ENCODE measurements at regions not wholly inside any gene's neighbourhood (a gene's known extent, or its start where the extent isn't known, plus 50 kb on each side); places are given as distances from the start of the nearest gene placed in this dataset.

DNA sequence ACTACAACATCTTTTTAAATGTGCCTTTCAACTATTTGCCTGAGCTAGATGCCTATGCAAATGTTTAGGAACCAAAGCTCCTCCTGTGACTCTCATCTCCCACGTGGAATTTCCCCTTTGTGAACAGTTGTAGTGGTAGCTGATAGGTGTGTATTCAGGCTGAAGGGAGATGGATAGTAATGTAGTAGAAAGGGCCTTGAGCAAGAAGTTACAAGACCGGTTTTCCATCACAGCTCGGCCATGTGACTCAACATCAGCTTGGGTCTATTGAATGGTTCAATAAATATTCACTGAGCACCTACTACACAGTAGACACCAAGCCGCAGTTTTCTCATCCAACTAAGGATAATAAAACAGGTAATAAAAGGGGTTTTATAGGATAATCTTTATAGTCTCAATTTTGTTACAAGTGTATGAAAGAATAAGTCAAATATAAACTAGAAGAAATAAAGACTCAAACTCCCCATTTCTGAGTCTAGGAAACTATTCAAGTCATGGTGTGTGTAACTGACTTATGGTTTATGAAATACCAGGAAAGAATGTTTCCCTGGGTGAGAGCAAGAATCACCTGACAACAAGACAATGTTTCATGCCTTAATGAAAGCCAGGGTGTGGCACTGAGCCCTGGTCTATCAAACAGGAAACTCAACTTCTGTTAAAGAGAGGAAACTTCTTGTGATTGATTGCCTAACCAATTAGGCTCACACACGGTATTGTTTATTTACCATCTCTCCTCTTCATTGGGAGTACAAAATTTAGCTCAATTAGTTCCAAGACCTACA lies 187.1 kb upstream of the SPEF2 start:
- no peak for DNase-seq (ENCODE audit: low read depth)

DNA sequence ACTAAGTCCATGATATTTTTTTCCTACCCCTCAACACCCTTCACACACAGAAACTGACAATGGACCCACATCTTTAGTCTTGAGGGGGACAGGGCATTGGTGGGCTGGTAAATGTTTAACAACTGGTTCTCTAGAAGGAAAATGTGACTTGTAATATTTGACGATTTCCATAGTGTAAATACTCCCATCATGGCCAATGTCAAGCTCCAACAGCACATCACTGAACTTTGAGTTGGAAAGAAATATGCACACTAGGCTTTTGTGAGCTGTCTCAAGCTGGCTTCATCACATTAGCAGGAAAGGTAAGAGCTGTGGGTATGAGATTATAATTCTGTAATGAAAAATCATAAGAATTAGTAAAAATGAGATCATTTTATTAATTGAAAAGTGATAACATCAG lies 189.9 kb upstream of the PRLR start:
- DNase-seq (ENCODE audit: low read depth): no peak

DNA sequence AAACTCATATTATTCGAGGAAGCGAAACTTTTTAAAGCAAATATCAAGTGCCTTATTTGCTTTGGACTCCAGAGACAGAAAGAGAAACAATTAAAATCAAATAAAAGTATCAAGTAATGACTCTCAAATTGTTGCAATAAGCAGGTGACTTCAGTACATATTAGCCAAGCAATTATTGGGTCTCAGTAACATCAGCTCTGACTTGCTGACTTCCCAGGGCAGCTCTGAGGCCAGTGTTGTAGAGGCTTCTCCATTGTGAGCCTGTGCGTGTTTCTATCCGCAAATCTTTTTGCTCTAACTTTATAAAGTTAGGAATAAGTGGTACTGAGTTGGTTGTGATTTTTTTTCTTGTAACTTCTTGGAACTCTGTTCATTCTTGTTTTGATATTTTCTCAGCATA lies 186.8 kb upstream of the PRLR start:
- no peak for DNase-seq (ENCODE audit: low read depth)

DNA sequence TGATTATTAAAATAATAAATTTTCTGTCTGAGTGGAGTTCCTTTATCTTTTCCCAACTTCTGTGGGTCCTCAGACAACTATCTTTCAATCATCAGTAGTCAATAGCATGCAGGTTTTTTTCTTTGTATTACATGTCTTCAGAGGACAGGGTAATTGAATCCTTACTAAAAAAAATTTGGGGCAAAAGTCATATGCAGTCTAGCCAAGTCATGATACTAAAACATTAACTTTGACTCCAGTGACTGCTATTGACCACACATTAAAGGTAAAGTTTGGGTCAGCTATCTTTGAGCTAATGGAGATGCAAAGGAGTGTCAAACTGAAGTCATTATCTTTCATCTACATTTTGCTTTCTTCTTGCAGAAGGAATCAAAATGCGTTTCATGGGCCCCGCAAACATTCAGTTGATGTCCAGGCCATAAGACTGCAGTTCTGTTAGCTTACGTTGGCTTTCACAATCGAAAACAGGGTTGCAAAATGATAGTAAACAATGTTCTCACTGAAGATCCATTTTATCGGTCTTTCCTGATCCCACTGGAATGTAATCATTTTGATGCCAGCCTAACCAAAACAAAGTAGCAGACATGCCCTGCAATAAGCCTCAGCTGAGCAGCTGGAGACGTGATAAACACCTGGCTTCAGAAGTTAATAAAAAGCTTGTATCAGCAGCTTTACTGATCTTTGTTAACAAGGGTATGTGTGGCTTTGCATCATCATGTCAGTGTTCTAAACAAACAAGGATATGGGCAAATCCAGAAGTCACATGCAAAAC lies 186.1 kb upstream of the PRLR start:
- DNase-seq (ENCODE audit: low read depth): no peak

- no peak for DNase-seq (ENCODE audit: low read depth)
Measured at GRCh38 chr5:35415309-35415708, 185.0 kb upstream of the PRLR start.

- no peak for DNase-seq (ENCODE audit: low read depth)
Measured at GRCh38 chr5:35409361-35409760, 179.1 kb upstream of the PRLR start.

DNA sequence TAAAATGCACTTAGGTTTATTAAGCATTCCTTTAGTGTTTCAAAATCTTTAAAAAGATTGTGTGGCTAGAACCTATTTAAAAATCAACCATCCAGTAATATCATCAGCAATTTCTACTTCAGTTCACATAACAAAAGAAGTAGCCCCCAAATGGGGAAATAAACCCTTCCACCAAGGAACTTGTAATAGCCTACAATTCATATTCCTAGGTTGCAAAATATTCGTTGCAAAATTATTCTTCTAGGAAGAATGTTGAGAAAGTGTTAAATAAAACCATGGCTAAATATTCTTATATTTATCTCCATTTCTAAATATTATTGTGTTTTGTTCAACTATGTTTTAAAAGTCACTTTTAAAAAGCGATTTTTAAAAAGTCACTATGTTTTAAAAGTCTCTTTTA lies 177.9 kb upstream of the PRLR start:
- DNase-seq (ENCODE audit: low read depth): no peak

DNA sequence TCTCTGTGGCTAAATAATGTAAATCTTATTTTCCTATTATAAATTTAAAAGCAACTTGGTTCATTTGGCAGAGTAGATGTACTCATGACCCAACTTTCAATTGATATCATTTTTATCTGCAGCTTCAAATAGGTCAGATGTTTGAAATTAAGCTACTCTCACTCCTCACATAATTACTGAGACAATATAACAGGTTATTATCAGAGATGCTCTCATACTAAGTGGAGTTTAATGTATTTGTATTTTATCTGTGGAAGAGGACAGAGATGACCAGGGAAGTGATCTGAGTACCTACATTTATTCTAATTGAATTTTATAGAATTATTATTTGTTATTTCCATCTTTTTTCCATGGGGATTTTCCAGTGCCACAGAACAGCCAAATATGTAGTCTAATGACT lies 177.4 kb upstream of the PRLR start:
- no peak for DNase-seq (ENCODE audit: low read depth)

DNA sequence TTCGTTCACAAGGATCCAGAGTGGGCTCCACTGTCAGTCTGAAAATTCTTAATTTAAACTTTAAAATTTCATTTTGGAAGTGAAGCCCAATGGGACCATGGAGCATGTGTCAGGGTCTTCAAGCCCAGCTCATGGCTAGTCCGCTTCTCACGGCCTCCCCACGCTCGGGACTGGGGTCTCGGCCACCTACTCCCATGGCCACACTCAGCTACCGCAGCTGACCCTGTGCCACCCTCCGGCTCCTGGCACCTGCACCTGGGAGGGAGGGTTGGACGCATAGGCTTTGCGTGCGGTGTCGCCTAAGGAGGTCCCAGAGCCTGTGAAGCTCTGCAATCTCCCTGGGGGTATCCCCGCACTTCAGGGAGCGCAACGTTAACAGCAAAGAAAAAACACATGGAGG lies 175.7 kb upstream of the PRLR start:
- no peak for DNase-seq (ENCODE audit: low read depth)

GRCh38 chr5:35404701-35405100 lies 174.4 kb upstream of the PRLR start:
- DNase-seq (ENCODE audit: low read depth): no peak

- no peak for DNase-seq (ENCODE audit: low read depth)
Measured at GRCh38 chr5:35393901-35394300, 163.6 kb upstream of the PRLR start.

- DNase-seq (ENCODE audit: low read depth): no peak
Measured at GRCh38 chr5:35384658-35385057, 154.4 kb upstream of the PRLR start.

DNA sequence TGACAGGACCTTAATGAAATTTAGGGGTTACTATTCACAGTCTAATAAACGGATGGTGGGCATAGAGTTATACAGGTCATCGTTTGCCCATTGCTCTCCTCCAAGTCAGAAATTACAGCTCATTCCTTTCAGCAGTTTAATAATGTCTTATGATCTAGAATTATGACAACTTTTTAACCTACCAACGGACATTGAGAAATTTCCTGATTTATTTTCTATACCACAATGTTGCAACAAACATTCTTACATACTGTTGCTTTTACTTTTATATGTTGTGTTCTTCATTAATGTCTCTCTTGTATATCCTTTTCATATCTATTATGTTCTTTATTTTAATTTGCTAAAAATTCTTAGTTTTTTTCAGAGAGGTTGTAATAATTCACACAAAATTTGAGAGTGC lies 152.8 kb upstream of the PRLR start:
- no peak for DNase-seq (ENCODE audit: low read depth)

DNA sequence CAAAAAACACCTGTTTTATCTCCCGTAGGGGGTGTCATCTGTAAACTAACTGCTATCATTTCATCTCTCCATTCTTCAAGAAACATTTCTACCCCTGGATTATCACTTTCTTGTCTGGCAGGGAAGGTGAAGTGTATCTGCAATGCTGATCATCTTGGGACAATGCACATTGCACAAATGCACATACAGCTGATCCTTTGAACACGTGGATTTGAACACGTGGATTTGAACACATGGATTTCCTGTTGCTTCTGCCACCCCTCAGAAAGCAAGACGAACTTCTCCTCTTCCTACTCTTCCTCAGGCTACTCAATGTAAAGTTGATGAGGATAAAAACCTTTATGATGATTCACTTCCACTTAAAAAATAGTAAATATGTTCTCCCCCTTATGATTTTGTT lies 147.4 kb upstream of the PRLR start:
- no peak for DNase-seq (ENCODE audit: low read depth)

DNA sequence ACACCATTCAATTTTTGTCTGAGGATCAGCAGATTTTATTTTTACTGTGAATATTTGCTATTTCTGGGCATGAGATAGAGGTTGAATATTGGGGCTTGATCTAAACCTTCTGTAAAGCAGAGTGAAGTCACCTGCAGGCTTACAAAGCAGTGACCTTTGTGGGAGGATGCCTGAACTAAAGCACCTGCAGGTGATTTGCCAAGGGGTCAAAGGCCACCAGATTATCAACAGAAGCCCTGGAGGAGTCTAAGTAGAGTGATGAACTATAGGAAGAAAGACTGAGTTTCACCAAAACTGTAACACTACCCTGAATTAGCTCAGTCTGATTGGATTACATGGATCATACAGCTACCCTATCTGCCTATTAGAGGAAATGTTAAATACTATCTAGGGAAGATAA lies 144.3 kb upstream of the PRLR start:
- DNase-seq (ENCODE audit: low read depth): no peak

- DNase-seq (ENCODE audit: low read depth): no peak
Measured at GRCh38 chr5:35373249-35373648, 143.0 kb upstream of the PRLR start.

DNA sequence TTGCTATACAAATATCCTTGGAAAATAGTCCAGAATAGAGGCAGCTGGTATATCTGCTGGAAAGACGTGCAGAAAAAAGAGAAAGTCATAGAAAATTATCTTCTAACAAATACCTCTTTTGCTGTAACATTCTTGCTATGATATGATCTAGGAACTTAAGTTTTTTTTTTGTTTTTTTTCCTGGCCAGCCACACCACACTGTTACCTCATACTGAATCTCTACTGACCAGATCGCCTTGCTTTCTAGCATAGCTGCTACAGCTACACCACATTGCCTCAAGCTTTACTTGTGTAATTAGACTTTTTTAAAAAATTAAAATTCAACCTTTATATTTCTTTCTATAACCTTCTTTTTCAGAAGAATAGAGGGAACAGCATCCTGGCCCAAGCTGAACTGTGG lies 142.2 kb upstream of the PRLR start:
- DNase-seq (ENCODE audit: low read depth): no peak

DNA sequence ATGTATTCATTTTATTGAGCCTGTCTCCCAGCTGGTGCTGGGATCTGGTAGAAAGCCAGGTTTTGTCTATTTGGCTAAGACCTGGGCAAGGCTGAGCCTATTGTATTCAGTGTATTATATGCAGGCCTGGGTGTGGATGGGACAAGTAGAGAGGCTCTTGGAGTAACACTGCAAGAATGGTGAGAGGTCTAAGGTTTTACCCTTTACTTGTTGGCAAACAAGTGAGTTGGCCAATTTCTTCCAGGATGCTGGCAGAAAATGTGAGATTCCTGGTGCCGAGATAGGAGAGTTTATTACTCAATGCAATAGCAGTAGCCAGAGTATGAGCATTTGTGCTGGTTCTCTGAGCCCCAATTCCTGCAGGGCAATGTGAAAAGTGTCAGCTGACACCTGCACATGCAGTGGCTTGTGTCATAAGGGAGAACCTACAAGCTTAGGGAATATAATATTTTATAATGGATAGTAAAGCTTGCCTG lies 141.7 kb upstream of the PRLR start:
- no peak for DNase-seq (ENCODE audit: low read depth)

DNA sequence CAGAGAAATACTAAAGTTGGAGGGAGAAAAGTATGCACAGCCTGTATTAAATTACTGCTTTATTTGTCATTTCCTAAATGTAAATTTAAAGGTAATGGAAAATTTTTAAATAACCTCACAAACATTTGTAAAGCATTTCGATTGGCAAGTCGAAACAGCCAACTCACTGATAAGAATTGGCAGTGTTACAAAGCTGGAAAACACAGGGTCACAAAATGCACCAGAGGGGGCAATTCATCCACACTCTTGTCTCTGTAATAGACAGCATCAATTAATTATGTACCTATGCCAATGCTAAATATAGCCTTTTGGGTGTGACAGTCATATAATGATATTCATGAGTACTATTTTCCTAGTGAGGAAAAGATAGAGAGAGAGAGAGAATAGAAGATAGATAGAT lies 140.6 kb upstream of the PRLR start:
- no peak for DNase-seq (ENCODE audit: low read depth)

DNA sequence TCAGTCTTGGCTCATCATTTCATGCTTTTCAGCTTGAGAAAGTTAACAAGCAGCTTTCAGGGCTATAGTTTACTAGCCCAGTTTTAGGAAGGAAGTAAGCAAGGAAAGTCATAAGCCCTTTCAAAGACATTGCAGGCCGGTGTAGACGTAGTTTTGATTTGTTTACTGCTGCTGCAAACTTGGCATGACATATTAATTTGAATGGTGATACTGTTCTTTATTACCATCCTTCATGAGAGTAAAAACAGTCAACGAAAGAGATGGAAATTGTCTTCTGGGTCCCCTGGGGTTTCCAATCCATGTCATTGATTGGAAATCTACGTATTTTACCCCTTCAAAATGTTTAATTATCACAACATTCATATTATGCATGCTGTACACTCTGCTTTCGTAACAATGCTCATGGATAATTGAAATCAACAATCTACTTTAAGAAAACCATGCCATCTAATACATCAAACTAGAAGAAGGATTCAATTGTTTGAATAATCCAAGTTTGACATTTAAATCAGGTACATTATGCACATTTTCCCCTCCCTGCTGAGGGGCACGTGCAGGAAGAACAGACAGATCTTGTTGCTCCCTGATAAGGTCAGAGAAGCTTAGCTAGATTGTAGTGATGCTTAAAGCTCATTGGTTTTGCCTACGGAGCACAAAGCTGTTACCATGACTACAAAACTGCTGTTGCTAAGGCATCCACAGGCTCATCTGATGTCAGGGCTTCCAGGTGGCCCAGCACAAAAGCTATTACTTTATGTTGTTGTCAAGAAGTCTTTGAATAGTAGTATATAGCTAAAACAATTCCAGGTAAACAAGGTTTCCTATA lies 139.9 kb upstream of the PRLR start:
- no peak for DNase-seq (ENCODE audit: low read depth)

DNA sequence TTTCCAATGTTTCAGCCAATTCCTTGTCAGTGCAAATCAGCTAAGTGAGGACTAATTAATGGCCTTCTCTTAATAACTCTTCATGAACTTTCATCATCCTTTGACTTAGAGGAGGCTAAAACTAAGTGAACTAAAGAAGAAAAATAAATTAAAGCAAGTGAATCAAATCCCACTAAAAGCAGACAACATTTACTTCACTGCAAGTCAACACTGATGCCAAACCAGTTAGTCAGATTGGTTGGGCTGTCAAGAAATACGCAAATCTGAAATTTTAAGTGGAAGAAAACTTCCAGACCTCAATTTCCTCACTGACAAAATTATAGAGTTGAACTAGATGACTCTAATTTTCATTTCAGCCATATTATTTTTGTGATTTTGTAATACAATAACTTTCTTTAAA lies 137.2 kb upstream of the PRLR start:
- DNase-seq (ENCODE audit: low read depth): no peak

GRCh38 chr5:35365758-35366157 lies 135.5 kb upstream of the PRLR start:
- DNase-seq (ENCODE audit: low read depth): no peak

- no peak for DNase-seq (ENCODE audit: low read depth)
Measured at GRCh38 chr5:35364350-35364749, 134.1 kb upstream of the PRLR start.
